ENCODE measurements at regions not wholly inside any gene's neighbourhood (a gene's known extent, or its start where the extent isn't known, plus 50 kb on each side); places are given as distances from the start of the nearest gene placed in this dataset.
A peak's percentile ranks its signal among the peaks of the same experiment; 100 is the strongest.
"Not testable (repeated sequence)": the region's sequence is repeated elsewhere in the genome, so short reads cannot be mapped to it uniquely, and the experiment has no call there.

- no peaks in the 10 kb centered on the region for H3K4me1 ChIP-seq (ENCODE audit: control insufficient read depth, insufficient read depth, low read length, poor library complexity, severe bottlenecking)
- WGBS, 2 experiments (ENCODE audit: insufficient coverage in 2 of 2) = 37 to 59% methylated on average over 2 of the region's 2 CpGs
- H3K9me3 ChIP-seq (ENCODE audit: control insufficient read depth, low read length) = no peaks in the 10 kb centered on the region
- no peak overlapping the region for H3K4me3 ChIP-seq (ENCODE audit: extremely low read depth, insufficient read depth, low read length, poor library complexity, severe bottlenecking)
- no peak overlapping the region for H3K27ac ChIP-seq (ENCODE audit: low read depth, low read length, severe bottlenecking)
- H3K36me3 ChIP-seq (ENCODE audit: control insufficient read depth, insufficient read depth, low read length) = no peaks in the 10 kb centered on the region
Measured at GRCh38 chr5:108696951-108697715, 50.6 kb upstream of the FER start.

DNA sequence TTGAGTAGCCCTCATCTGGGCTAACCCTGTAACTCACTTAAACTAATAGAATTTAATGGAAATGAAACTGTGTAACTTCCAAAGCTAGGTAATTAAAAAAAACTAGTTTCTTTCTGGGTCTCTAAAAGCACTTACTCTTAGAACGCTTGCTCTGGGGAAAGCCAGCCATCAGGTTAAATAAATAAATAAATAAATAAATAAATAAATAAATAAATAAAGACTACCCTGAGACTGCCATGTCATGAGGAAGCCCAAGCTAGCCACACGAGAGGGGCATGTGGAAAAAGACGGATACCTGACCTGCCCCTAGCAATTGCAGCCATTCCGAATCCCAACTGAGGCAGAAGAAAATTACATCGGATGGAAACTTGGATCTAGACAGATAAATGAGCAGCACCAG is 51.3 kb upstream of the FER start:
- H3K9me3 ChIP-seq (ENCODE audit: control insufficient read depth, low read length) = no peaks in the 10 kb centered on the region
- no peaks in the 10 kb centered on the region for H3K36me3 ChIP-seq (ENCODE audit: control insufficient read depth, insufficient read depth, low read length)
- no peak overlapping the region for H3K4me3 ChIP-seq (ENCODE audit: extremely low read depth, insufficient read depth, low read length, poor library complexity, severe bottlenecking)
- 92% methylated on average over 2 of the region's 5 CpGs; no CpG with 5 or more reads in 1 of the 2 experiments for WGBS, 2 experiments (ENCODE audit: insufficient coverage in 2 of 2)
- no peaks in the 10 kb centered on the region for H3K4me1 ChIP-seq (ENCODE audit: control insufficient read depth, insufficient read depth, low read length, poor library complexity, severe bottlenecking)
- H3K27ac ChIP-seq (ENCODE audit: low read depth, low read length, severe bottlenecking) = no peak overlapping the region

GRCh38 chr5:108688485-108688884 is 59.2 kb upstream of the FER start:
- H3K27ac ChIP-seq (ENCODE audit: low read depth, low read length, severe bottlenecking) = no peak overlapping the region
- H3K4me3 ChIP-seq (ENCODE audit: extremely low read depth, insufficient read depth, low read length, poor library complexity, severe bottlenecking) = no peak overlapping the region
- no peaks in the 10 kb centered on the region for H3K4me1 ChIP-seq (ENCODE audit: control insufficient read depth, insufficient read depth, low read length, poor library complexity, severe bottlenecking)
- no peaks in the 10 kb centered on the region for H3K9me3 ChIP-seq (ENCODE audit: control insufficient read depth, low read length)
- H3K36me3 ChIP-seq (ENCODE audit: control insufficient read depth, insufficient read depth, low read length) = no peaks in the 10 kb centered on the region

GRCh38 chr5:108687595-108688200 is 60.0 kb upstream of the FER start:
- H3K4me3 ChIP-seq (ENCODE audit: extremely low read depth, insufficient read depth, low read length, poor library complexity, severe bottlenecking) = no peak overlapping the region
- no peak overlapping the region for H3K27ac ChIP-seq (ENCODE audit: low read depth, low read length, severe bottlenecking)
- no peaks in the 10 kb centered on the region for H3K36me3 ChIP-seq (ENCODE audit: control insufficient read depth, insufficient read depth, low read length)
- WGBS, 2 experiments (ENCODE audit: insufficient coverage in 2 of 2) = no CpG with 5 or more reads among the region's 2 CpGs
- H3K9me3 ChIP-seq (ENCODE audit: control insufficient read depth, low read length) = no peaks in the 10 kb centered on the region
- no peaks in the 10 kb centered on the region for H3K4me1 ChIP-seq (ENCODE audit: control insufficient read depth, insufficient read depth, low read length, poor library complexity, severe bottlenecking)

- no CpG with 5 or more reads among the region's 1 CpG for WGBS, 2 experiments (ENCODE audit: insufficient coverage in 2 of 2)
- no peaks in the 10 kb centered on the region for H3K36me3 ChIP-seq (ENCODE audit: control insufficient read depth, insufficient read depth, low read length)
- no peak overlapping the region for H3K4me3 ChIP-seq (ENCODE audit: extremely low read depth, insufficient read depth, low read length, poor library complexity, severe bottlenecking)
- H3K27ac ChIP-seq (ENCODE audit: low read depth, low read length, severe bottlenecking) = no peak overlapping the region
- no peaks in the 10 kb centered on the region for H3K4me1 ChIP-seq (ENCODE audit: control insufficient read depth, insufficient read depth, low read length, poor library complexity, severe bottlenecking)
- no peaks in the 10 kb centered on the region for H3K9me3 ChIP-seq (ENCODE audit: control insufficient read depth, low read length)
Measured at GRCh38 chr5:108686676-108687075, 61.0 kb upstream of the FER start.

DNA sequence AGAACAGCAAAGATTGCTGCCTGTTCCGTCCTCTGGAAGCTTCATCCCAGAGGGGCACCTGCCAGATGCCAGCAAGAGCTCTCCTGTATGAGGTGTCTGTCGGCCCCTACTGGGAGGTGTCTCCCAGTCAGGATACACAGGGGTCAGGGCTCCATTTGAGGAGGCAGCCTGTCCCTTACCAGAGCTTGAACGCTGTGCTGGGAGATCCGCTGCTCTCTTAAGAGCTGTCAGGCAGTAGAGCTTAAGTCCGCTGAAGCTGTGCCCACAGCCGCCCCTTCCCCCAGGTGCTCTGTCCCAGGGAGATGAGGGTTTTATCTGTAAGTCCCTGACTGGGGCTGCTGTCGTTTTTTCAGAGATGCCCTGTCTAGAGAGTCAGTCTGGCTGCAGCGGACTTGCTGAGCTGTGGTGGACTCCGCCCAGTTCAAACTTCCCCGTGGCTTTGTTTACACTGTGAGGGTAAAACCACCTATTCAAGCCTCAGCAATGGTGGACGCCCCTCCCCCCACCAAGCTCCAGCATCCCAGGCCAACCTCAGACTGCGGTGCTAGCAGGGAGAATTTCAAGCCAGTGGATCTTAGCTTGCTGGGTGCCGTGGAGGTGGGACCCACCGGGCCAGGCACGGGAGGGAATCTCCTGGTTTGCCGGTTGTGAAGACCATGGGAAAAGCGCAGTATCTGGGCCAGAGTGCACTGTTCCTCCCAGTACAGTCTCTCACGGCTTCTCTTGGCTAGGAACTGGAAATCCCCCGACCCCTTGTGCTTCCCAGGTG is 62.1 kb upstream of the FER start:
- H3K36me3 ChIP-seq (ENCODE audit: control insufficient read depth, insufficient read depth, low read length); H3K9me3 ChIP-seq (ENCODE audit: control insufficient read depth, low read length); H3K27ac ChIP-seq (ENCODE audit: low read depth, low read length, severe bottlenecking); H3K4me1 ChIP-seq (ENCODE audit: control insufficient read depth, insufficient read depth, low read length, poor library complexity, severe bottlenecking); H3K4me3 ChIP-seq (ENCODE audit: extremely low read depth, insufficient read depth, low read length, poor library complexity, severe bottlenecking): not testable (repeated sequence)
- 61 to 65% methylated on average over 18 to 19 of the region's 19 CpGs for WGBS, 2 experiments (ENCODE audit: insufficient coverage in 2 of 2)

GRCh38 chr5:108681079-108681921 is 66.4 kb upstream of the FER start:
- Histone ChIP-seq H3K27ac (ENCODE audit: low read depth, low read length, severe bottlenecking) (peak overlapping the region; percentile 33), H3K4me3 (ENCODE audit: extremely low read depth, insufficient read depth, low read length, poor library complexity, severe bottlenecking) (no peak overlapping the region), H3K36me3 (ENCODE audit: control insufficient read depth, insufficient read depth, low read length) (no peaks in the 10 kb centered on the region), H3K4me1 (ENCODE audit: control insufficient read depth, insufficient read depth, low read length, poor library complexity, severe bottlenecking) (no peaks in the 10 kb centered on the region), H3K9me3 (ENCODE audit: control insufficient read depth, low read length) (no peaks in the 10 kb centered on the region)
- WGBS, 2 experiments (ENCODE audit: insufficient coverage in 2 of 2) = 47 to 83% methylated on average over 2 of the region's 5 CpGs

GRCh38 chr5:108678091-108678490 is 69.6 kb upstream of the FER start:
- WGBS, 2 experiments (ENCODE audit: insufficient coverage in 2 of 2) = 86 to 96% methylated on average over 2 to 3 of the region's 4 CpGs
- no peaks in the 10 kb centered on the region for H3K4me1 ChIP-seq (ENCODE audit: control insufficient read depth, insufficient read depth, low read length, poor library complexity, severe bottlenecking)
- no peaks in the 10 kb centered on the region for H3K9me3 ChIP-seq (ENCODE audit: control insufficient read depth, low read length)
- no peak overlapping the region for H3K4me3 ChIP-seq (ENCODE audit: extremely low read depth, insufficient read depth, low read length, poor library complexity, severe bottlenecking)
- H3K27ac ChIP-seq (ENCODE audit: low read depth, low read length, severe bottlenecking) = no peak overlapping the region
- H3K36me3 ChIP-seq (ENCODE audit: control insufficient read depth, insufficient read depth, low read length) = no peaks in the 10 kb centered on the region

GRCh38 chr5:108675736-108676135 is 72.0 kb upstream of the FER start:
- Histone ChIP-seq H3K4me1 (ENCODE audit: control insufficient read depth, insufficient read depth, low read length, poor library complexity, severe bottlenecking) (no peaks in the 10 kb centered on the region), H3K36me3 (ENCODE audit: control insufficient read depth, insufficient read depth, low read length) (no peaks in the 10 kb centered on the region), H3K9me3 (ENCODE audit: control insufficient read depth, low read length) (no peaks in the 10 kb centered on the region), H3K27ac (ENCODE audit: low read depth, low read length, severe bottlenecking) (no peak overlapping the region), H3K4me3 (ENCODE audit: extremely low read depth, insufficient read depth, low read length, poor library complexity, severe bottlenecking) (no peak overlapping the region)
- WGBS, 2 experiments (ENCODE audit: insufficient coverage in 2 of 2) = 85 to 93% methylated on average over 3 to 4 of the region's 5 CpGs

GRCh38 chr5:108672639-108673038 is 75.1 kb upstream of the FER start:
- no peak overlapping the region for H3K27ac ChIP-seq (ENCODE audit: low read depth, low read length, severe bottlenecking)
- no peaks in the 10 kb centered on the region for H3K36me3 ChIP-seq (ENCODE audit: control insufficient read depth, insufficient read depth, low read length)
- H3K4me3 ChIP-seq (ENCODE audit: extremely low read depth, insufficient read depth, low read length, poor library complexity, severe bottlenecking) = no peak overlapping the region
- no peaks in the 10 kb centered on the region for H3K9me3 ChIP-seq (ENCODE audit: control insufficient read depth, low read length)
- H3K4me1 ChIP-seq (ENCODE audit: control insufficient read depth, insufficient read depth, low read length, poor library complexity, severe bottlenecking) = no peaks in the 10 kb centered on the region
- 56 to 72% methylated on average over 2 of the region's 2 CpGs for WGBS, 2 experiments (ENCODE audit: insufficient coverage in 2 of 2)

Measured in mesodermal cell (in vitro differentiated cells).